Neural progenitor cell (in vitro differentiated cells): ENCODE measurements at regions not wholly inside any gene's neighbourhood (a gene's known extent, or its start where the extent isn't known, plus 50 kb on each side); places are given as distances from the start of the nearest gene placed in this dataset.
"Not testable (repeated sequence)": the region's sequence is repeated elsewhere in the genome, so short reads cannot be mapped to it uniquely, and the experiment has no call there.

ENCODE experiments used
- DNase-seq: peaks from one replicate; pipeline ENCODE4 v3.0.0-alpha.2; 2016; ENCODE audit warnings: low spot score
- H2AFZ ChIP-seq: fragments of 200-600 bp; sonication (generic); replicated peaks from 2 replicates; pipeline ENCODE4 v1.6.1; 2016; ENCODE audit warnings: antibody characterized with exemption
- H3F3A ChIP-seq: fragments of 200-600 bp; sonication (generic); 2 replicates; pipeline ENCODE4 v1.6.1; 2016; ENCODE audit warnings: antibody characterized with exemption, low read depth
- H3K27ac ChIP-seq: fragments of 200-600 bp; sonication (generic); 2 replicates; pipeline ENCODE4 v1.5.1; 2016; ENCODE audit warnings: mild to moderate bottlenecking
- H3K27me3 ChIP-seq: fragments of 200-600 bp; sonication (generic); 2 replicates; pipeline ENCODE4 v1.6.1; 2016; ENCODE audit warnings: mild to moderate bottlenecking, moderate library complexity
- H3K36me3 ChIP-seq: fragments of 200-600 bp; sonication (generic); 2 replicates; pipeline ENCODE4 v1.5.1; 2016
- H3K4me1 ChIP-seq: fragments of 200-600 bp; sonication (generic); 2 replicates; pipeline ENCODE4 v1.6.1; 2016; ENCODE audit warnings: mixed run types
- H3K4me2 ChIP-seq: fragments of 200-600 bp; sonication (generic); 2 replicates; pipeline ENCODE4 v1.6.1; 2016
- H3K4me3 ChIP-seq: fragments of 200-600 bp; sonication (generic); 2 replicates; pipeline ENCODE4 v1.5.1; 2016
- H3K79me2 ChIP-seq: fragments of 200-600 bp; sonication (generic); 2 replicates; pipeline ENCODE4 v1.6.1; 2016; ENCODE audit warnings: low read depth
- H3K9ac ChIP-seq: fragments of 200-600 bp; sonication (generic); 2 replicates; pipeline ENCODE4 v1.6.1; 2016
- H3K9me3 ChIP-seq: fragments of 200-600 bp; sonication (generic); 2 replicates; pipeline ENCODE4 v1.5.1; 2016; ENCODE audit warnings: low read depth
- H4K20me1 ChIP-seq: fragments of 200-600 bp; sonication (generic); 2 replicates; pipeline ENCODE4 v1.6.1; 2016; ENCODE audit warnings: low read depth
- H3K27ac Mint-ChIP-seq: 3 replicates; pipeline ENCODE4 v1.8.0; 2021; ENCODE audit warnings: mixed read lengths
- H3K27me3 Mint-ChIP-seq: 2 replicates; pipeline ENCODE4 v1.8.0; 2022; ENCODE audit warnings: low read depth, mild to moderate bottlenecking, inconsistent platforms, moderate library complexity, mixed read lengths; ENCODE audit not compliant: insufficient read depth
- H3K36me3 Mint-ChIP-seq: 3 replicates; pipeline ENCODE4 v1.8.0; 2021; ENCODE audit warnings: mixed read lengths
- H3K4me1 Mint-ChIP-seq: 3 replicates; pipeline ENCODE4 v1.8.0; 2021; ENCODE audit warnings: mixed read lengths
- H3K4me3 Mint-ChIP-seq: 3 replicates; pipeline ENCODE4 v1.8.0; 2021; ENCODE audit warnings: mild to moderate bottlenecking, moderate library complexity, mixed read lengths
- H3K9me3 Mint-ChIP-seq: 3 replicates; pipeline ENCODE4 v1.8.0; 2020; ENCODE audit warnings: mixed read lengths
- CTCF ChIP-seq: fragments of 200-600 bp; sonication (generic); IDR thresholded peaks from 2 replicates; pipeline ENCODE4 v1.5.1; 2017; ENCODE audit warnings: antibody characterized with exemption, mild to moderate bottlenecking
- EZH2 ChIP-seq: fragments of 200-600 bp; sonication (generic); IDR thresholded peaks from 2 replicates; pipeline ENCODE4 v1.6.1; 2017; ENCODE audit warnings: antibody characterized with exemption, mild to moderate bottlenecking, moderate library complexity
- EZH2phosphoT487 ChIP-seq: fragments of 200-600 bp; sonication (generic); IDR thresholded peaks from 2 replicates; pipeline ENCODE4 v1.6.1; 2017; ENCODE audit warnings: antibody characterized with exemption

- Histone ChIP-seq H3K4me1 (no peaks in the 10 kb centered on the region), H4K20me1 (no peaks in the 10 kb centered on the region), H3K9ac (no peak overlapping the region), H3K27ac (no peak overlapping the region), H3K9me3 (no peaks in the 10 kb centered on the region), H3K4me3 (no peak overlapping the region), H3F3A (no peaks in the 10 kb centered on the region), H2AFZ (no peak overlapping the region), H3K79me2 (no peaks in the 10 kb centered on the region), H3K4me2 (no peak overlapping the region), H3K36me3 (no peaks in the 10 kb centered on the region), H3K27me3 (no peaks in the 10 kb centered on the region)
- H3K4me3 Mint-ChIP-seq: no peak overlapping the region
- no peaks in the 10 kb centered on the region for H3K36me3 Mint-ChIP-seq
- TF ChIP-seq EZH2: no peak
- no peak for TF ChIP-seq EZH2phosphoT487
- TF ChIP-seq CTCF: no peak
- no peaks in the 10 kb centered on the region for H3K9me3 Mint-ChIP-seq
- H3K27me3 Mint-ChIP-seq: no peaks in the 10 kb centered on the region
- DNase-seq: no peak
- H3K4me1 Mint-ChIP-seq: no peaks in the 10 kb centered on the region
- no peak overlapping the region for H3K27ac Mint-ChIP-seq
These were observed 135.6 kb upstream of the KYNU start for GRCh38 chr2:142741764-142742269.

- H3F3A ChIP-seq: no peaks in the 10 kb centered on the region
- Mint-ChIP-seq H3K27ac (no peak overlapping the region), H3K9me3 (no peaks in the 10 kb centered on the region), H3K36me3 (no peaks in the 10 kb centered on the region), H3K4me1 (no peaks in the 10 kb centered on the region), H3K4me3 (no peak overlapping the region), H3K27me3 (no peaks in the 10 kb centered on the region)
- H3K4me3 ChIP-seq: no peak overlapping the region
- DNase-seq: no peak
- no peaks in the 10 kb centered on the region for H4K20me1 ChIP-seq
- no peaks in the 10 kb centered on the region for H3K27me3 ChIP-seq
- H3K27ac ChIP-seq: no peak overlapping the region
- H2AFZ ChIP-seq: no peak overlapping the region
- no peaks in the 10 kb centered on the region for H3K79me2 ChIP-seq
- no peak overlapping the region for H3K4me2 ChIP-seq
- no peaks in the 10 kb centered on the region for H3K36me3 ChIP-seq
- TF ChIP-seq EZH2phosphoT487: no peak
- no peak for TF ChIP-seq CTCF
- no peak for TF ChIP-seq EZH2
- H3K4me1 ChIP-seq: no peaks in the 10 kb centered on the region
- H3K9me3 ChIP-seq: no peaks in the 10 kb centered on the region
- H3K9ac ChIP-seq: no peak overlapping the region
These were observed 142.7 kb upstream of the KYNU start for GRCh38 chr2:142734770-142735169.

GRCh38 chr2:142734231-142734630, 143.2 kb upstream of the KYNU start:
- no peak overlapping the region for H3K4me3 Mint-ChIP-seq
- TF ChIP-seq EZH2 (no peak), CTCF (peak; percentile 20)
- H3K36me3 Mint-ChIP-seq: no peaks in the 10 kb centered on the region

GRCh38 chr2:142729814-142730213, 147.7 kb upstream of the KYNU start:
- H3K4me1 ChIP-seq, H3K27me3 ChIP-seq, H3K4me1 Mint-ChIP-seq, H2AFZ ChIP-seq, H3F3A ChIP-seq, H3K36me3 ChIP-seq, H3K4me3 Mint-ChIP-seq, H3K9me3 Mint-ChIP-seq, DNase-seq, H4K20me1 ChIP-seq, H3K27ac Mint-ChIP-seq, H3K9me3 ChIP-seq, H3K4me3 ChIP-seq, H3K27me3 Mint-ChIP-seq, H3K9ac ChIP-seq, H3K79me2 ChIP-seq, H3K27ac ChIP-seq, H3K4me2 ChIP-seq, H3K36me3 Mint-ChIP-seq: not testable (repeated sequence)

More at GRCh38 chr2:142734231-142734630, 143.2 kb upstream of the KYNU start:
- H3K27me3 ChIP-seq: no peaks in the 10 kb centered on the region
- DNase-seq: no peak
- no peak overlapping the region for H3K4me3 ChIP-seq
- H3K27me3 Mint-ChIP-seq: no peaks in the 10 kb centered on the region
- no peaks in the 10 kb centered on the region for H3F3A ChIP-seq
- no peak overlapping the region for H3K9ac ChIP-seq
- no peaks in the 10 kb centered on the region for H3K4me1 Mint-ChIP-seq
- no peak overlapping the region for H2AFZ ChIP-seq
- H3K27ac Mint-ChIP-seq: no peak overlapping the region
- H3K9me3 Mint-ChIP-seq: peaks cover 1% of the 10 kb centered on the region
- no peak overlapping the region for H3K4me2 ChIP-seq
- no peaks in the 10 kb centered on the region for H3K4me1 ChIP-seq
- no peaks in the 10 kb centered on the region for H3K9me3 ChIP-seq
- H4K20me1 ChIP-seq: no peaks in the 10 kb centered on the region
- no peak overlapping the region for H3K27ac ChIP-seq
- no peaks in the 10 kb centered on the region for H3K36me3 ChIP-seq
- H3K79me2 ChIP-seq: no peaks in the 10 kb centered on the region

- not testable (repeated sequence) for H3K27ac Mint-ChIP-seq, H3K27me3 ChIP-seq, H3K4me3 Mint-ChIP-seq, H3K36me3 ChIP-seq, H3K4me2 ChIP-seq, H3K36me3 Mint-ChIP-seq, H3K27me3 Mint-ChIP-seq, H3F3A ChIP-seq, H3K27ac ChIP-seq, H3K4me1 ChIP-seq, H4K20me1 ChIP-seq, H3K79me2 ChIP-seq, DNase-seq, H3K9me3 Mint-ChIP-seq, H2AFZ ChIP-seq, H3K9me3 ChIP-seq, H3K4me1 Mint-ChIP-seq, H3K9ac ChIP-seq, H3K4me3 ChIP-seq
These were observed 149.5 kb upstream of the KYNU start for GRCh38 chr2:142727821-142728478.
